K562 (cell line): ENCODE measurements at regions not wholly inside any gene's neighbourhood (a gene's known extent, or its start where the extent isn't known, plus 50 kb on each side); places are given as distances from the start of the nearest gene placed in this dataset.

Source experiments
- SREBF1 ChIP-seq: fragments of 150-350 bp; IDR thresholded peaks from 2 replicates; pipeline ENCODE4 v1.6.1; 2014; ENCODE audit warnings: antibody characterized with exemption, low read depth, low read length, borderline replicate concordance
- ZNF76 ChIP-seq: fragments of 250-450 bp; sonication (Bioruptor Pico); IDR thresholded peaks from 2 replicates; pipeline ENCODE4 v1.4.0; 2020; ENCODE audit warnings: mild to moderate bottlenecking, moderate library complexity, borderline replicate concordance

GRCh38 chr4:136281889-136282288 lies 1250.4 kb downstream of the PCDH18 start:
- no peak for TF ChIP-seq ZNF76 (CRISPR knock-in tag)
- no peak for TF ChIP-seq SREBF1
